ENCODE measurements at regions not wholly inside any gene's neighbourhood (a gene's known extent, or its start where the extent isn't known, plus 50 kb on each side); places are given as distances from the start of the nearest gene placed in this dataset.

GRCh38 chr11:88424881-88425280 lies 87.3 kb upstream of the CTSC start:
- Histone ChIP-seq H3K9me3 (no peaks in the 10 kb centered on the region), H3K36me3 (no peaks in the 10 kb centered on the region), H3K4me1 (no peaks in the 10 kb centered on the region), H3K27ac (no peak overlapping the region), H3K27me3 (no peaks in the 10 kb centered on the region), H3K4me3 (no peak overlapping the region)
- intact Hi-C loops (cut with DNase I; ENCODE audit: low total_unique reads): no loop called here
- TF ChIP-seq POLR2A (IDR thresholded peaks at IDR 0.05) (no peak), CTCF (IDR thresholded peaks at IDR 0.05) (no peak)
- DNase-seq: no peak

GRCh38 chr11:88421530-88421929 lies 84.0 kb upstream of the CTSC start:
- no peak for DNase-seq
- Histone ChIP-seq H3K27me3 (no peaks in the 10 kb centered on the region), H3K27ac (peak overlapping the region; percentile 52 to 56), H3K4me1 (no peaks in the 10 kb centered on the region), H3K36me3 (no peaks in the 10 kb centered on the region), H3K9me3 (no peaks in the 10 kb centered on the region), H3K4me3 (no peak overlapping the region)
- intact Hi-C loops (cut with DNase I; ENCODE audit: low total_unique reads): no loop called here
- TF ChIP-seq POLR2A (IDR thresholded peaks at IDR 0.05) (no peak), CTCF (IDR thresholded peaks at IDR 0.05) (no peak)

GRCh38 chr11:88420165-88420791 lies 82.7 kb upstream of the CTSC start:
- Histone ChIP-seq H3K27ac (peak overlapping the region; percentile 52 to 56), H3K4me3 (no peak overlapping the region), H3K27me3 (no peaks in the 10 kb centered on the region), H3K4me1 (no peaks in the 10 kb centered on the region), H3K9me3 (no peaks in the 10 kb centered on the region), H3K36me3 (no peaks in the 10 kb centered on the region)
- TF ChIP-seq CTCF (IDR thresholded peaks at IDR 0.05): no peak
- no peak for TF ChIP-seq POLR2A (IDR thresholded peaks at IDR 0.05)
- DNase-seq: peak; percentile 29 to 34
- intact Hi-C loops (cut with DNase I; ENCODE audit: low total_unique reads): no loop called here

GRCh38 chr11:88418508-88418907 lies 81.0 kb upstream of the CTSC start:
- H3K36me3 ChIP-seq: no peaks in the 10 kb centered on the region
- no peak overlapping the region for H3K27ac ChIP-seq
- intact Hi-C loops (cut with DNase I; ENCODE audit: low total_unique reads): no loop called here
- no peaks in the 10 kb centered on the region for H3K4me1 ChIP-seq
- TF ChIP-seq CTCF (IDR thresholded peaks at IDR 0.05): no peak
- no peak for TF ChIP-seq POLR2A (IDR thresholded peaks at IDR 0.05)
- H3K4me3 ChIP-seq: no peak overlapping the region
- no peaks in the 10 kb centered on the region for H3K27me3 ChIP-seq
- DNase-seq: no peak
- no peaks in the 10 kb centered on the region for H3K9me3 ChIP-seq

GRCh38 chr11:88415495-88415894 lies 78.0 kb upstream of the CTSC start:
- Histone ChIP-seq H3K4me1 (no peaks in the 10 kb centered on the region), H3K27ac (no peak overlapping the region), H3K4me3 (no peak overlapping the region), H3K36me3 (no peaks in the 10 kb centered on the region), H3K27me3 (no peaks in the 10 kb centered on the region), H3K9me3 (no peaks in the 10 kb centered on the region)
- no peak for TF ChIP-seq POLR2A (IDR thresholded peaks at IDR 0.05)
- TF ChIP-seq CTCF (IDR thresholded peaks at IDR 0.05): no peak
- no peak for DNase-seq
- intact Hi-C loops (cut with DNase I; ENCODE audit: low total_unique reads): no loop called here

Measured in uterus (tissue), 3 donors.